ENCODE measurements at regions not wholly inside any gene's neighbourhood (a gene's known extent, or its start where the extent isn't known, plus 50 kb on each side); places are given as distances from the start of the nearest gene placed in this dataset.

GRCh38 chr20:16215041-16215440, 358.2 kb downstream of the KIF16B start:
- TF ChIP-seq, protein P1, sequence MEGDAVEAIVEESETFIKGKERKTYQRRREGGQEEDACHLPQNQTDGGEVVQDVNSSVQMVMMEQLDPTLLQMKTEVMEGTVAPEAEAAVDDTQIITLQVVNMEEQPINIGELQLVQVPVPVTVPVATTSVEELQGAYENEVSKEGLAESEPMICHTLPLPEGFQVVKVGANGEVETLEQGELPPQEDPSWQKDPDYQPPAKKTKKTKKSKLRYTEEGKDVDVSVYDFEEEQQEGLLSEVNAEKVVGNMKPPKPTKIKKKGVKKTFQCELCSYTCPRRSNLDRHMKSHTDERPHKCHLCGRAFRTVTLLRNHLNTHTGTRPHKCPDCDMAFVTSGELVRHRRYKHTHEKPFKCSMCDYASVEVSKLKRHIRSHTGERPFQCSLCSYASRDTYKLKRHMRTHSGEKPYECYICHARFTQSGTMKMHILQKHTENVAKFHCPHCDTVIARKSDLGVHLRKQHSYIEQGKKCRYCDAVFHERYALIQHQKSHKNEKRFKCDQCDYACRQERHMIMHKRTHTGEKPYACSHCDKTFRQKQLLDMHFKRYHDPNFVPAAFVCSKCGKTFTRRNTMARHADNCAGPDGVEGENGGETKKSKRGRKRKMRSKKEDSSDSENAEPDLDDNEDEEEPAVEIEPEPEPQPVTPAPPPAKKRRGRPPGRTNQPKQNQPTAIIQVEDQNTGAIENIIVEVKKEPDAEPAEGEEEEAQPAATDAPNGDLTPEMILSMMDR (IDR thresholded peaks at IDR 0.05), result no peak
- no peak for TF ChIP-seq POLR2A (IDR thresholded peaks at IDR 0.05)
